NCI-H2196 treated with DMSO at 0.1 percent for 48 hours (cell line): ENCODE measurements at regions not wholly inside any gene's neighbourhood (a gene's known extent, or its start where the extent isn't known, plus 50 kb on each side); places are given as distances from the start of the nearest gene placed in this dataset.
"Not testable (repeated sequence)": the region's sequence is repeated elsewhere in the genome, so short reads cannot be mapped to it uniquely, and the experiment has no call there.

Experiments used
- DNase-seq: peaks from one replicate; lab custom pipeline; 2025; ENCODE audit not compliant: unreplicated experiment; lab: John Stamatoyannopoulos, UW

DNA sequence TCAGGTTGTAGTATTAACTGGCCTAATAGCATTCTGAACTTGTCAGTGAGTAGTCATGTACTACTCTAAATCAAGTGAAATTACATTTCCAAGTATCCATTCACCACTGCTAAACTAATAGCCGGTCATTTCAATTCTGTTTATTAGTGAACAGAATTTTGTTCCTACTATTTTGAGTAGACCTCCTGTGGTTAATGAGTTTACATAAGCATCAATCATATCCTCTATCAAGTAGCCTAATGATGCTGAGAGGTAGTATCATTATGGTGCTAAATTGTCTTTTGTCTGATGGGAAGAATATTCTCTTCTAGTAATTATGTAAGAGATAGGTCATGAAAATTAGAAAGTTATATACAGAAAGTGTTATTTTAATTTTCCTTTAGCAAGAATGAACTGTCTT lies 602.8 kb downstream of the KCNT2 start:
- DNase-seq: no peak

DNA sequence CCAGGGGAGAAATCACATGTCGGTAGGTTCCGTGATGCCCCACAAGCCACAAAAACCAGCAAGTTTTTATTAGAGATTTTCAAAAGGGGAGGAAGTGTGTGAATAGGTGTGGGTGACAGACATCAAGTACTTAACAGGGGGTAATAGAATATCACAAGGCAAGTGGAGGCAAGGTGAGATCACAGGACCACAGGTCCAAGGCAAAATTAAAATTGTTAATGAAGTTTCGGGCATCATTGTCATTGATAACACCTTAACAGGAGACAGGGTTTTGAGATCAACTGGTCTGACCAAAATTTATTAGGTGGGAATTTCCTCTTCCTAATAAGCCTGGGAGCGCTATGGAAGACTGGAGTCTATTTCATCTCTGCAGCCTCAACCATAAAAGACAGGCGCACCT lies 603.9 kb downstream of the KCNT2 start:
- not testable (repeated sequence) for DNase-seq

DNA sequence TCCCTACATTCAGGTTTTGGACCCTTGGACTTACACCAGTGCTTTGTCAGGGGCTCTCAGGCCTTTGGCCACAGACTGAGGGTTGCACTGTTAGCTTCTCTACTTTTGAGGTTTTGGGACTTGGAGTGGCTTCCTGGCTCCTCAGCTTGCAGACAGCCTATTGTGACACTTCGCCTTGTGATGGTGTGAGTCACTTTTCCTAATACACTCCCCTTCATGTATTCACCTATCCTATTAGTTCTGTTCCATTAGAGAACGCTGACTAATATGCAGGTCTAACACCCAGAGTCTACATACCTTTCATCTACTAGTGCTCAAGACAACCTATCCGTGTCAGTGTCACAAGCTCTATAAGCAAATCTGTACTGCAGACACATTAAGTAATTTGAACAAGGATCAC lies 605.3 kb downstream of the KCNT2 start:
- no peak for DNase-seq

DNA sequence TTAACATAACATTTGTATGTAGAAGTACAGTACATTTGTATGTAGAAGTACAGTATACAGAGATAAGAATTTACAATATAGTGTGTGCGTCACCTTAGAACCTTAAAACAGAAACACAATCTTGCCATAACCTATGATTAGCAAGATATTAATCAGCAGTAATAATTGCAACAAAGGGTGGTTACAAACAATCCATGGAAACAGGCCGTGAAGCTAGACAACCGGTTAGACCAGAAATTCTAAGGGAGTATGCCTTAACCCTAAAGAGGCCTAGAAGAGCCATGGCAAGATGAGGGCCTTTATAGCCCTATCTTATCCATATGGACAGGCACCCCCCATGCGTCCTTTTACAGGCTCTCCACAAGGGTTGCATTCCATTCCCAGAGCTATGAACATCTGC lies 605.9 kb downstream of the KCNT2 start:
- DNase-seq: not testable (repeated sequence)

DNA sequence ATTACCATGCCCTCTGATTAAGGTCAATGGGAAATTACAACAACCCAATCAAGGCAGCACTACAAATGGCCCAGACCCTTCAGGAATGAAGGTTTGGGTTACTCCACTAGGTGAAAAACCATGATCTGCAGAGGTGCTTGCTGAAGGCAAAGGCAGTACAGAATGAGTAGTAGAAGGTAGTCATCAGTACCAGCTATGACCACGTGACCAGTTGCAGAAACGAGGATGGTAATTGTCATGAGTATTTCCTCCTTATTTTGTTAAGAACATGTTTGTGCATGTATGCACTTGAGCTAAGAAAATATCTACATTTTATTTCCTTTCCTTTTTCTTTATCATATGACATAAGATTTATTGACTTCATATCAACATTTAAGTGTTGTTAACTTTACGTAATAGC lies 607.1 kb downstream of the KCNT2 start:
- DNase-seq: no peak

DNA sequence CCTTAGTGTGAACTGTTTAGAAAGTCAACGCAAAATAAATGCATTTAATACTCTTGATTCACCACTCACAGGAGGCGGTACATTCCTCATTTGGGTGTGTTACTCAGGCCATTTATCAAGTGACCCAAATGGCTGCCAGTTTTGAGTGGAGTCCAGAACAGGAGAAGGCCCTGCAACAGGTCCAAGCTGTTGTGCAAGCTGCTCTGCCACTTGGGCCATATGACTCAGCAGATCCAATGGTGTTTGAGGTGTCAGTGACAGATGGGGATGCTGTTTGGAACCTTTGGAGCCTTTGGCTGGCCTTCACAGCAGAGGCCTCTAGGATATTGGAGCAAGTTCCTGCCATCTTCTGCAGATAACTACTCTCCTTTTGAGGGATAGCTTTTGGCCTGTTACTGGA lies 609.2 kb downstream of the KCNT2 start:
- no peak for DNase-seq

DNA sequence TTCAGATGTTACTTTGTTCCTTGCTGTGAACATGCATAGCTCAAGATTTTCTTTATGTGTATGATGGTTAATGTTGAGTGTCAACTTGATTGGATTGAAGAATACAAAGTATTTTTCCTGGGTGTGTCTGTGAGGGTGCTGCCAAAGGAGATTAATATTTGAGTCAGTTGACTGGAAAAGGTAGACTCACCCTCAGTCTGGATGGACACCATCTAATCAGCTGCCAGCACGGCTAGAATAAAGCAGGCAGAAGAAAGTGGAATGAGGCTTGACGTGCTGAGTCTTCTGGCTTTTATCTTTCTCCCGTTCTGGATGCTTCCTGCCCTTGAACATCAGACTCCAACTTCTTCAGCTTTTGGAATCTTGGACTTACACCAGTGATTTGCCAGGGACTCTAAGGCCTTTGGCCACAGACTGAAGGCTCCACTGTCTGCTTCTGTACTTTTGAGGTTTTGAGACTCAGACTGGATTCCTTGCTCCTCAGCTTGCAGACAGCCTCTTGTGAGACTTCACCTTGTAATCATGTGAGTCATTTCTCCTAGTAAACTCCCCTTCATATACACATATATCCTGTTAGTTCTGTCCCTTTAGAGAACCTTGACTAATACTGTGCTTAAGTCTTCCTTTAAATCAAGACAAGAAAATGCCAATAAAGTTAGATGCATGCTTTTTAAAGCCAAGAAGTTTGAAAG lies 626.6 kb downstream of the KCNT2 start:
- DNase-seq: no peak

DNA sequence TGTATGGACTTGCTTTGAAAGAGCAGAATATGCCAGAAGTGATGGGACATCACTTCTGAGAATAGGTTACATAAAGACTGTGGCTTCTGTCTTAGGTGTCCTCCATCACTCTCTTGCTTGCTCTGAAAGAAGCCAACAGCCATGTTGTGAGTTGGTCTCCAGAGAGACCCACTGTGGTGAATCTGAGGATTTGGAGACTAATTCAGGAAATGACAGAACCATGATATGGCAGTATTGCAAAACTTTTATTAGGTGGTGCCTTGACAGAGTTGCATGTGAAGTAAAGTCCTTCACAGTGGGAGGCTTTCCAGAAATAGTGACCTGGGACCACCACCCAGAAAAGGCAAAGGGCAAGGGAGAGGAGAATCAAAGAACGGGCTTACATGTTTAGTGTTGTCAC lies 628.6 kb downstream of the KCNT2 start:
- DNase-seq: no peak

DNA sequence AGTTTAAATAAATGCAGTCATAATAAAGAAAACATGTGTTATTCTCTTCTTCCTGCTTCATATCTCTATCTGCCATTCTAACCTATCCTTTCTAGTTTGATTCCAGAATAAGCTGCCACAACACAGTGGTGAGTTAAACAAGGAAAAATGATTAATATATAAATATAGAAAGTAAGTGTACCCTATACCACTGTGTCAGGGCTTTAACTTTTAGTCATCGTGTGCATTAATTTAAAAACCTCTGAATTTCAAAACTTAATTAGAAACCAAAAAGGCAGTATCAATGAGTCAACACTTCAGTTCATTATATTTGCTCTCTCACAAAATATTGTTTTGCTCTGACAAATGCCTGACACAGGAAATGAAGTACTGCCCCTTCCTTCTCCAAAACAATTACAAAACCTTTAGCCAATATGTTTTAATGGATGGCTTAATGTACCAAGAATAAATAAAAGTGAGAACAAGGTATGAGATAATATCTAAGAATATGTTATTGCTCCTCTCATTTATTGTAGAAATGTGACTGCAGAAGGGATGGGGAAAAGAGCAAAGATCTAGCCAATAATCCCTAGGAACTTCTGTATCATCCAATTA lies 634.8 kb downstream of the KCNT2 start:
- DNase-seq: no peak

DNA sequence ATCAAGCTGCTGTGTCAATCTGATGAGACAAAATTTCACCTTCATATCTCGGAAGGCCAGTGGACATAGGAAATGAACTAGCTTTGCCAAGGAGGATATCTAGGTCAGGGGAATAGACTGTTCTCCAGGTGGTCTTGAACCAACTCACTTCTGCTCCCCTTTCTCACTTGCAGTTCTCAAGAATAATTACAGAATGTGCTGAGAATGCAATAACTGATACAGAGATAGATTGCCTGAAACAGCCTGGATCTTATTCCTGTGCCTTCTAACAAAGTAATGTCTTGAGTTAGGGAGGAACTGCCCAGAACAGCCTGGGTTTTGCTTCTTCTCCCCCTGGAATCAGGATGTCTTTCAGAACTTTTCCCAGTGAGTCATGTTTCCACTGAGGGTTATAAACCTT lies 636.7 kb downstream of the KCNT2 start:
- DNase-seq: no peak

DNA sequence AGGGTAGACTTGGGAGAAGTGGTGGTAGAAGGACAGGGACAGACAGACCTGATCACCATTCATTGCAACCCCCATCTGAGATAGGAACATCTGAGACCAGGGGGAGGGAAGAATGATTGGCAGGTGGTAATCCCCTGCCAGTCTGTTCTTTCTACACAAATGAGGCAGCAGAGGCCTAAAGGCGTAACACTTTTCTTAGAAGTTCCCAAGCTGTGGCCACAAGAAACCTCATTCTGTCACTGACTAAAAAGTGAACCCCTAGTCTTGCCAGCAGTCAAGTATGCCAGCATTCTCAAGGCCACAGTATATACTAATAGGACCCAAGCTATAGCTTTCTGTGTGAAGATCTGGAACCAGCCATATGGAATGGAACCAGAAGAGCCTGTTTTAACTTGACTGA lies 638.0 kb downstream of the KCNT2 start:
- DNase-seq: no peak

DNA sequence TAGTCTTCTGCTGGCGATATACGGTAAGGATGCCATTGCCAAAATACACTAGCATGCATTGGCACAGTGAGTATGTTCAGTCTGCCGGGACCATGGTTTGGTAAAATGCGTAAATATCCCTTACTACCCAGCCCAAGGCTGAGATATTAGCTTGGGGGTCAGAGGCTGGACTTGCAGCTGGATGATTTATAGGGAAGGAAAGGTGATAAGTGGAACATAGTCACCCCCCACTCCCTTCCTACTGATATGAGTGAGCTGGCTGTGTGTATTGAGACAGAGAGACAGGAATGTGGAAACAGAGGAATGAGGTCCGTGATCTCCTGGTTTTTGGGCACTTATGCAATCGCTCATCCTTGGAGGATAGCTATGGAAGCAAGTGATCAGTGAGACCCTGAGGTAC lies 642.8 kb downstream of the KCNT2 start:
- DNase-seq: no peak

DNA sequence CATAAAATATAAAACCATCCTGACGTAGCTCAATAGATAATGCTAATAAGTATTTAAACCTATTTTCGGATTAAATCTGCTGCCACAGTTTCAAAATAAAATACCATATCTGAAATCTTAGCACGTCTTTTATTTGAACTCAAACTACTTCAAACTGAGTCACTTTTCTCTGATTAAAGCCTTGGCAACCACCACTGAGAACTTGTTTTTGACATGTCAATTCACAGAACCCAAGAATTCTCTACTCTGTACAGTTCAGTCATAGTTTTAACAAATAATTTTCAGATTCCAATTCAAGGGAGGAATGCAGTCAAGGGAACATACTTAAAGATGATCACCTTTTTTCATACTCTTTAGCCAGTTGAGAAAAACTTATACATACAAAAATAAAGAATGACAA lies 643.2 kb downstream of the KCNT2 start:
- no peak for DNase-seq

DNA sequence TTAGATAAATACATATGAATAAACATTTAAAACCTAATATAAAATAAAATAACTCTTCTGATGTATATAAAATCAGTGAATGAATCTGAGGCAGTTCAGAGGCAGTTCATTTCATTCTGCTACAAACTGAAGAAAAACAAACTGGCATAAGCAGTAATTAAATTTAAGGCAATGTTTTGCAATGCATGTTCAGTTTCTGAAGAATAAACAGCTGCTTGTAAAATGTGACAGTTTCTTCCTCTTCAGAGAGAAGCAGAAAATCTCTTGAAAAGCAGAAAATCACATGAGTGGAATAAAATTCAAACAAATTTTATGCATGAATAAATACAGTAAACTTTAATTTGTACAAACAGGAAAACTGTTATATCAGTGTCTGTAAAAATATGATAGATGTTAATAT lies 643.7 kb downstream of the KCNT2 start:
- DNase-seq: no peak

DNA sequence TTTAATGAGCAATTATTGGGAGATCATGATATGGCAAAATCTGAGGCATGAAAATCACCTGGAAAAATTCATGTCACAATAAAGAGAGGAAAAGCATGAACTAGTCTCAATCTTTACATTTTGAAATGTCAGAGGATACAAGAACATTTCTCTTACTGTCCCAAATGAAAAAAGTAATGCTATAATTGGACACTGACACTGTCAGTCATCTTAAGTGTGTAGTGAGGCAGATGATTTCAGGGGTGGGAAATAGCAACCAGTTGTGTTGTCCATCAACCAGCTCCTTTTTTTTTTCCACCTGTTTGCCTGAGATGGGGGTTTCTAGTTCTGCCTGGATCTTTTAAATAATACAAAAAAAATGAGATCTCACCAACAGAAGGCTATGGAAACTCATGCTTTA lies 646.2 kb downstream of the KCNT2 start:
- DNase-seq: no peak

DNA sequence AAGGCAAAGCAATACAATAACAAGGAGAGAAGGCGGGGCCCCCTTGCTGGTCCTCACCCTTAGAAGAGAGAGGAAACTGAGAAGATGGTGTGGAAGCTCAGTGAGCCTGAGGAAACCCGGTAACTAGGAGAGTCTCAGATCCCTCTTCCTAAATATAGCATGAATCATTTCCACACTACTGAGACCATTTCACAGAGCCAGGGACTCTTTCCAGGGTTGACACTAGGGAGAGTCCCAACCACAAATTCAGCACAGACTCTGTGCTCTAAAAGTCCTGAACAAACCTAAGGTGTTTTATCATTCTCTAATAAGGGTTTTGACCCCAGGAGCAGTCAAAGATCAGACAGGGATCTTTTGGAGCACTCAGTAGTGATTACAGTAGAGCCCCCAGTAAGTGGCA lies 647.7 kb downstream of the KCNT2 start:
- DNase-seq: no peak

DNA sequence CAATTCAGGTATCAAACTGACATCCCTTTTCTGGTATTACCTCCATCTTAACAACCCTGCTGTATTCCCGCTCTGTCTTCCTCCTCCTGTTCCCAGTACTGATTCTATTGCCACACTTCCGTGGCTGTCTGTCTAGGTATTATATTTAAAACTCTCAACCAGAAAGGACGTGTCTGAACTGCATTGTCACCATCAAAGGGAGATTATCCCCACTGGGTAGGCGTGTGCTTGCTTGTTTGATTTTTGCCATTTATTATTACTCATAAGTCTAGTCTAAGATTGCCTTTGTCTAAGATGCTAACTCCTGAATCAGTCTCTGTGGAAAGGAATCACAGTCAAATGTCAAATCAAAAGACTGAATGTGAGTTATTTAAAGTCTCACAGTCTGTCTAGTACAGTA lies 650.1 kb downstream of the KCNT2 start:
- DNase-seq: no peak

DNA sequence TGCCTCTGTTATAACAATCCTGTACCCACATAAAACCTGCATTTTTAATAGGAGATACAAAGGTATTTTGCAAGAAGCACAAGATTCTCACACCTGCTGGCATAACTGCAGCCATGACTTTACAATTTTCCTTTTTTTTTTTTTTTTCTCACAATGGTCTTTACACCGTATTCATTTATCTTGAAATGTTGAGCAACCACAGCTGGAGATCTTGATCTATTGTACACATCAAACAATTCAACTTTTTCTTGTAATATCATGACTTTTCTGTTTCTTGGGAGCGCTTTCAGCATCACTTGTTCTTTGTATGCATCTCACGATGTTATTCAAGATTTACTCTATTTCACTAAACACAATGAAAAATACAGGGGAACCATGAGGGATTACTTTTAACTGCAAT lies 651.4 kb downstream of the KCNT2 start:
- DNase-seq: no peak

DNA sequence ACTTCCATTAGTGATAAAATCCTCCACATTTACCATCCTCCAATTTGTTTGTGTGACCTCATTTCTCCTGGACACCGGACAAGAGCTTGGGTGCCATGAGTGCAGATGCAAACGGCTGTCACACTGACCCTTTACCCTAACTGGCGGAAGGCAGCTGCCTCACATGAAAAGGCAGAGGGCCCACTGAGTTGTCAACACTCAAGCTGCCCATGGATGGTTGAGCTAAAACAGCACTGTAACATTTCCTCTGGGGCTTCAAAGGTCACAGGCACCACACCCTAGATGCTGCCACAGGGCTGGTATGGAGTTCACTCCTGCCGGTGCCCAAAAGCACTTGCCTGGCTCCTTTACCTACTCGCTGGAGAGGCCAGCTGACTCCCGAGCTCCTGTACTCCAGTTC lies 653.4 kb downstream of the KCNT2 start:
- DNase-seq: no peak

DNA sequence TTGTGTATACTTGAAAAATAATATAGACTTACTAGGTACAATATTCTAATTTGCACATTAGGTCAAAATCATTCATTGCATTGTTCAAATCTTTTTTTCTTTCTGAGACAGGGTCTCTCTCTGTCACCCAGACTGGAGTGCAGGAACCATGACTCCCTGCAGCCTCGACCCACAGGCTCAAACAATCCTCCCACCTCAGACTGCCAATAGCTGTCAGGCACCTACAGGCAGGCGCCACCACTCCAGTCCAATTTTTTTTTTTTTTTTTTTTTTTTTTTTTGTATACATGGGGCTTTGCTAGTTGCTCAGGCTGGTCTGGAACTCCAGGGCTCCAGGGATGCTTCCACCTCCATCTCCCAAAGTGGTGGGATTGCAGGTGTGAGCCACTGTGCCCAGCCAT lies 656.9 kb downstream of the KCNT2 start:
- no peak for DNase-seq

DNA sequence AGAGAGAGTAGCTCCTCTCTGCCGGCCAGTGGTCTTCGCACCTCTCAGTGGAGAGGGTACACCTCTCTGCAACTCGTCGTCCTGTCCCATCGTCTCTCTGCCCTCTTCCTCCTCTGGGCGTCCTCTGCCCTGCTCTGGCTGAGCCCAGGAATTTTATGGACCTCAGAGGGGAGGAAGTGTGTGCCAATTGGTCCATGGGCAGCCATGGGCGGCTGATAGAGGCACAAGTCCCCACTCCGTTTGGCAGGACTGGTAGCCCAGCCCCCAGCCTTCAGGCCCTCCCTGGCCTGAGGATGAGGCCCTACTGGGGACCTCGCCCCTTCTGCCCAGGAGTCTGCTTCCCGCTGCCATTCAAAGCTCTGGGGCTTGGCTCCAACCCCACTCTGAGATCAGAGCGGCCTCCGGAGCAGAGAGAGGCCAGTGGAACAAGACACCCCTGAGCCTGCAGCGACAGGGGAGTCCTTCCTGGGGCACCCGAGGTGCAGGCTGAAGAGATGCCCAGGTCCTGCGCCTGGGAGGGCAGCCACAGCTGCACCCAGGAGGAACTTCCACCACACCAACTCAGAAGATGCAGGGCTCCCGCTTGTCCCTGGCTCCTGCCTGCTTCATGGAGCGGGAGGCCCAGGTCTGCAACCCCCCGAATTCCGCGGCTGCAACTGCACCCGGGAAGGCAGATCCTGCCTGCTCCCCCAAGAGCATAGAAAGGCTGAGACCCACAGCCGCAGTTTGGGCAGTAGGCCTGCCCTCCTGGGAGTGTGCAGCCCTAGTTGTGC lies 659.9 kb downstream of the KCNT2 start:
- no peak for DNase-seq

DNA sequence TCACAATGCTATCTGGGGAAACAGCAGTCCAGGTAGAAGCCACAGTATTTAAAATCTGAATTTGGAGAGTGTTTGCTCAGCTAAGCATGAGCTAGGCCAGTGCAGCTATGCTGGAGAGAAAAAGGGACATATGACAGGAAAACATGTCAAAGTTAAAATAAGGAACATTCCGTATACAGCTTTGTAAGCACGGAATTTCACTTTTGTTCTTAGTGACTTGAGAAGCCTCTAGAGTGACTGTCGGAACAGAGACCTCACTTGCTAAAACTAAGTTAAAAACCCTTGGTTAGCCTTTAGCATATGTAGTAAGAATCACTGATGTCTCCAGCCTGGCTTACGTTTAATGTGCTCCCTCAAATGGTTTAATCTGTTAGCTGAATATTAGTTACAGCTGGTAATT lies 661.7 kb downstream of the KCNT2 start:
- no peak for DNase-seq

DNA sequence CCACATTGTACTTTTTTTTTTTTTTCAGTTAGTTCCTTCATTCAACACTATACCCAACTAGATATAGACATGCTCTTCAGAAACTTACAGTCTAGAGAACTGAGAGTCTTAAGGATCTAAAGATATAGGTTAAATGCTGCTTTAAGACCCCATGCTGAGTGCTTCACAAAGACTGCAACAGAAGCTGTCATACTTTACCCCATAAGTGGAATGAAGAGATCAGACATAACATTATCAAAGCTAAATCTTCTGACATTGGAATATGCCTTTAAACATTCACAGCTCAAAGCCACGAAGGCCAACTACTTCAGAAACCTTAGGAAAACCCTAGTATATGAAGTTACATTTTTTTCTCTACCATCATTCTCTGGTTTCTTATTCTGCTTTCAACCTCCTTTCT lies 666.4 kb downstream of the KCNT2 start:
- DNase-seq: no peak
